DOHH2 (cell line): ENCODE measurements at regions not wholly inside any gene's neighbourhood (a gene's known extent, or its start where the extent isn't known, plus 50 kb on each side); places are given as distances from the start of the nearest gene placed in this dataset.

Experiments
- H3F3A ChIP-seq: fragments of 200-600 bp; sonication (generic), shearing (Covaris generic); 2 replicates; pipeline ENCODE4 v1.6.0; 2016; ENCODE audit warnings: antibody characterized with exemption, mild to moderate bottlenecking; ENCODE audit not compliant: control insufficient read depth, insufficient read depth
- H3K27ac ChIP-seq: fragments of 200-600 bp; sonication (generic); 2 replicates; pipeline ENCODE4 v1.5.1; 2014; ENCODE audit warnings: low read depth, mild to moderate bottlenecking, low read length, moderate library complexity
- H3K27me3 ChIP-seq: fragments of 200-600 bp; sonication (generic); 2 replicates; pipeline ENCODE4 v1.6.1; 2014; ENCODE audit warnings: mild to moderate bottlenecking, low read length, mixed read lengths; ENCODE audit not compliant: control insufficient read depth
- H3K36me3 ChIP-seq: fragments of 200-600 bp; sonication (generic); 2 replicates; pipeline ENCODE4 v1.6.1; 2014; ENCODE audit warnings: mild to moderate bottlenecking, low read length, moderate library complexity, mixed read lengths; ENCODE audit not compliant: control insufficient read depth
- H3K4me1 ChIP-seq: fragments of 200-600 bp; sonication (generic); 2 replicates; pipeline ENCODE4 v1.6.1; 2014; ENCODE audit warnings: mild to moderate bottlenecking, low read length, mixed read lengths; ENCODE audit not compliant: control insufficient read depth
- H3K4me2 ChIP-seq: fragments of 200-600 bp; sonication (generic); 2 replicates; pipeline ENCODE4 v1.6.0; 2014; ENCODE audit warnings: mild to moderate bottlenecking, low read length, moderate library complexity
- H3K4me3 ChIP-seq: fragments of 200-600 bp; sonication (generic); 2 replicates; pipeline ENCODE4 v1.5.1; 2014; ENCODE audit warnings: mild to moderate bottlenecking, low read length, mixed read lengths
- H3K79me2 ChIP-seq: fragments of 200-600 bp; sonication (generic); 2 replicates; pipeline ENCODE4 v1.6.1; 2014; ENCODE audit warnings: mild to moderate bottlenecking, low read length, mixed read lengths; ENCODE audit not compliant: control insufficient read depth
- H3K9me2 ChIP-seq: fragments of 200-600 bp; sonication (generic); replicated peaks from 2 replicates; pipeline ENCODE4 v1.6.1; 2014; ENCODE audit warnings: mild to moderate bottlenecking, low read length, mixed read lengths; ENCODE audit not compliant: control insufficient read depth
- H3K9me3 ChIP-seq: fragments of 200-600 bp; sonication (generic); 2 replicates; pipeline ENCODE4 v1.6.1; 2014; ENCODE audit warnings: antibody characterized with exemption, low read length, mixed read lengths; ENCODE audit not compliant: control insufficient read depth, insufficient read depth
- H4K20me1 ChIP-seq: fragments of 200-600 bp; sonication (generic); 2 replicates; pipeline ENCODE4 v1.6.0; 2014; ENCODE audit warnings: low read depth, mild to moderate bottlenecking, antibody characterized with exemption, low read length, moderate library complexity; ENCODE audit not compliant: control insufficient read depth, insufficient read depth
- EZH2phosphoT487 ChIP-seq: fragments of 200-600 bp; sonication (generic); IDR thresholded peaks from 2 replicates; pipeline ENCODE4 v1.6.1; 2017; ENCODE audit warnings: borderline replicate concordance, mild to moderate bottlenecking, antibody characterized with exemption, low read length, moderate library complexity, mixed read lengths
- TF ChIP-seq, protein P1 (sequence below): fragments of 200-600 bp; sonication (generic); IDR thresholded peaks from one replicate; pipeline ENCODE4 v1.5.1; 2014; ENCODE audit warnings: antibody characterized with exemption, mild to moderate bottlenecking, low read depth, low read length; ENCODE audit not compliant: poor library complexity, severe bottlenecking

GRCh38 chr3:161859865-161860450, 363.4 kb downstream of the OTOL1 start:
- Histone ChIP-seq H3K4me2 (no peak overlapping the region), H3K27ac (no peak overlapping the region), H3K4me1 (no peaks in the 10 kb centered on the region), H3K79me2 (no peaks in the 10 kb centered on the region), H3K27me3 (no peaks in the 10 kb centered on the region), H3F3A (no peaks in the 10 kb centered on the region), H4K20me1 (no peaks in the 10 kb centered on the region), H3K9me3 (no peaks in the 10 kb centered on the region), H3K4me3 (no peak overlapping the region), H3K36me3 (no peaks in the 10 kb centered on the region), H3K9me2 (no peaks in the 10 kb centered on the region)
- TF ChIP-seq, protein P1, sequence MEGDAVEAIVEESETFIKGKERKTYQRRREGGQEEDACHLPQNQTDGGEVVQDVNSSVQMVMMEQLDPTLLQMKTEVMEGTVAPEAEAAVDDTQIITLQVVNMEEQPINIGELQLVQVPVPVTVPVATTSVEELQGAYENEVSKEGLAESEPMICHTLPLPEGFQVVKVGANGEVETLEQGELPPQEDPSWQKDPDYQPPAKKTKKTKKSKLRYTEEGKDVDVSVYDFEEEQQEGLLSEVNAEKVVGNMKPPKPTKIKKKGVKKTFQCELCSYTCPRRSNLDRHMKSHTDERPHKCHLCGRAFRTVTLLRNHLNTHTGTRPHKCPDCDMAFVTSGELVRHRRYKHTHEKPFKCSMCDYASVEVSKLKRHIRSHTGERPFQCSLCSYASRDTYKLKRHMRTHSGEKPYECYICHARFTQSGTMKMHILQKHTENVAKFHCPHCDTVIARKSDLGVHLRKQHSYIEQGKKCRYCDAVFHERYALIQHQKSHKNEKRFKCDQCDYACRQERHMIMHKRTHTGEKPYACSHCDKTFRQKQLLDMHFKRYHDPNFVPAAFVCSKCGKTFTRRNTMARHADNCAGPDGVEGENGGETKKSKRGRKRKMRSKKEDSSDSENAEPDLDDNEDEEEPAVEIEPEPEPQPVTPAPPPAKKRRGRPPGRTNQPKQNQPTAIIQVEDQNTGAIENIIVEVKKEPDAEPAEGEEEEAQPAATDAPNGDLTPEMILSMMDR = no peak
- no peak for TF ChIP-seq EZH2phosphoT487

- Histone ChIP-seq H3K4me3 (no peak overlapping the region), H3F3A (no peaks in the 10 kb centered on the region), H3K4me1 (no peaks in the 10 kb centered on the region), H3K36me3 (no peaks in the 10 kb centered on the region), H3K27ac (no peak overlapping the region), H3K9me2 (no peaks in the 10 kb centered on the region), H3K79me2 (no peaks in the 10 kb centered on the region), H3K27me3 (no peaks in the 10 kb centered on the region), H3K4me2 (no peak overlapping the region), H4K20me1 (no peaks in the 10 kb centered on the region), H3K9me3 (no peaks in the 10 kb centered on the region)
- no peak for TF ChIP-seq EZH2phosphoT487
- TF ChIP-seq, protein P1 = no peak
These were observed 367.2 kb downstream of the OTOL1 start for GRCh38 chr3:161863775-161864174.

GRCh38 chr3:161866176-161866575, 369.6 kb downstream of the OTOL1 start:
- TF ChIP-seq, protein P1 = no peak
- TF ChIP-seq EZH2phosphoT487 = no peak
- no peaks in the 10 kb centered on the region for H3K79me2 ChIP-seq

More at GRCh38 chr3:161866176-161866575, 369.6 kb downstream of the OTOL1 start:
- H3K4me3 ChIP-seq = no peak overlapping the region
- H3K27ac ChIP-seq = no peak overlapping the region
- no peaks in the 10 kb centered on the region for H3K9me3 ChIP-seq
- H4K20me1 ChIP-seq = no peaks in the 10 kb centered on the region
- H3K36me3 ChIP-seq = no peaks in the 10 kb centered on the region
- H3K4me1 ChIP-seq = no peaks in the 10 kb centered on the region
- H3K27me3 ChIP-seq = no peaks in the 10 kb centered on the region
- H3K4me2 ChIP-seq = no peak overlapping the region
- H3K9me2 ChIP-seq = no peaks in the 10 kb centered on the region
- no peaks in the 10 kb centered on the region for H3F3A ChIP-seq
